Keratinocyte (primary cell): ENCODE measurements at regions not wholly inside any gene's neighbourhood (a gene's known extent, or its start where the extent isn't known, plus 50 kb on each side); places are given as distances from the start of the nearest gene placed in this dataset.

Experiments used
- DNase-seq: peaks from one replicate; pipeline ENCODE4 v3.0.0-alpha.2; 2011; ENCODE audit warnings: low read depth, missing footprints, low spot score
- FAIRE-seq: peaks from 2 replicates; lab custom pipeline; 2011; peaks lifted over from hg19 to GRCh38; lab: Jason Lieb, UNC
- H2AFZ ChIP-seq: 2 replicates; pipeline ENCODE4 v1.6.0; 2012; ENCODE audit warnings: low read length, control low read depth, inconsistent platforms; ENCODE audit not compliant: control insufficient read depth
- H3K27ac ChIP-seq: 2 replicates; pipeline ENCODE4 v1.5.1; 2011; ENCODE audit warnings: low read length; ENCODE audit not compliant: control insufficient read depth, insufficient read depth
- H3K27me3 ChIP-seq: 3 replicates; pipeline ENCODE4 v1.6.0; 2011; ENCODE audit warnings: low read length; ENCODE audit not compliant: control insufficient read depth, insufficient read depth; ENCODE audit errors: extremely low read depth
- H3K36me3 ChIP-seq, 2 experiments: 2 replicates in 1 of 2; 3 replicates in 1 of 2; pipeline ENCODE4 v1.5.1; 2011; ENCODE audit warnings: low read length in 2 of 2, mild to moderate bottlenecking in 1 of 2; ENCODE audit not compliant: control insufficient read depth in 2 of 2, insufficient read depth in 2 of 2; ENCODE audit errors: extremely low read depth in 1 of 2
- H3K4me1 ChIP-seq: 3 replicates; pipeline ENCODE4 v1.5.1; 2011; ENCODE audit warnings: low read length; ENCODE audit not compliant: control insufficient read depth, insufficient read depth; ENCODE audit errors: extremely low read depth
- H3K4me2 ChIP-seq: 3 replicates; pipeline ENCODE4 v1.6.0; 2011; ENCODE audit warnings: low read depth, low read length; ENCODE audit not compliant: control insufficient read depth, insufficient read depth; ENCODE audit errors: extremely low read depth
- H3K4me3 ChIP-seq, 3 experiments: fragments of 200-600 bp in 1 of 3; sonication (generic) in 1 of 3; 2 replicates in 2 of 3; 3 replicates in 1 of 3; pipeline ENCODE4 v1.5.1; 2011 to 2016; ENCODE audit warnings: low read length in 3 of 3, mild to moderate bottlenecking in 3 of 3, control low read depth in 2 of 3, inconsistent platforms in 1 of 3, low read depth in 1 of 3, mixed read lengths in 1 of 3, mixed run types in 1 of 3, moderate library complexity in 1 of 3; ENCODE audit not compliant: control insufficient read depth in 2 of 3, insufficient read depth in 2 of 3; ENCODE audit errors: extremely low read depth in 1 of 3
- H3K79me2 ChIP-seq: 2 replicates; pipeline ENCODE4 v1.6.0; 2012; ENCODE audit warnings: low read length; ENCODE audit not compliant: control insufficient read depth, insufficient read depth
- H3K9ac ChIP-seq: 3 replicates; pipeline ENCODE4 v1.6.0; 2011; ENCODE audit warnings: low read length; ENCODE audit not compliant: control insufficient read depth, insufficient read depth; ENCODE audit errors: extremely low read depth
- H3K9me1 ChIP-seq: 3 replicates; pipeline ENCODE4 v1.6.0; 2011; ENCODE audit warnings: low read length; ENCODE audit not compliant: control insufficient read depth, insufficient read depth; ENCODE audit errors: extremely low read depth
- H3K9me3 ChIP-seq: 2 replicates; pipeline ENCODE4 v1.5.1; 2012; ENCODE audit warnings: low read depth, low read length; ENCODE audit not compliant: control insufficient read depth
- H4K20me1 ChIP-seq: 3 replicates; pipeline ENCODE4 v1.6.0; 2011; ENCODE audit warnings: low read length; ENCODE audit not compliant: control insufficient read depth, insufficient read depth; ENCODE audit errors: extremely low read depth
- CTCF ChIP-seq, 3 experiments: IDR thresholded peaks in 1 of 3; conservative IDR thresholded peaks in 1 of 3; optimal IDR thresholded peaks in 1 of 3; 2 replicates in 2 of 3; 3 replicates in 1 of 3; pipeline versions ENCODE3 to v1.5.1; 2011; ENCODE audit warnings: low read length in 3 of 3, mild to moderate bottlenecking in 3 of 3, moderate library complexity in 2 of 3, control low read depth in 1 of 3, inconsistent platforms in 1 of 3; ENCODE audit not compliant: insufficient read depth in 2 of 3; ENCODE audit errors: extremely low read depth in 1 of 3
- EZH2 ChIP-seq: IDR thresholded peaks from one replicate; pipeline ENCODE4 v1.6.1; 2012; ENCODE audit warnings: inconsistent platforms, mild to moderate bottlenecking, low read length, moderate library complexity
- dilution Hi-C: fragments of 300-500 bp; cut with MboI; formaldehyde crosslinking; loops from one replicate; pipeline ENCODE4 v1.7.0; 2020; ENCODE audit warnings: low sequenced_read_pairs; ENCODE audit not compliant: extremely low pct_ligation_motif_present

GRCh38 chr7:110612680-110613079 is 478.2 kb upstream of the LRRN3 start:
- H3K4me2 ChIP-seq: no peak overlapping the region
- H3K79me2 ChIP-seq: no peaks in the 10 kb centered on the region
- H3K27ac ChIP-seq: no peak overlapping the region
- H3K36me3 ChIP-seq: no peaks in the 10 kb centered on the region
- DNase-seq (no peak), FAIRE-seq (no peak)
- no peaks in the 10 kb centered on the region for H3K27me3 ChIP-seq
- no peaks in the 10 kb centered on the region for H3K9me3 ChIP-seq
- no peak overlapping the region for H3K9ac ChIP-seq
- no peaks in the 10 kb centered on the region for H3K4me1 ChIP-seq
- no peaks in the 10 kb centered on the region for H4K20me1 ChIP-seq
- H3K9me1 ChIP-seq: no peaks in the 10 kb centered on the region
- H2AFZ ChIP-seq: no peak overlapping the region
- no peak overlapping the region for H3K4me3 ChIP-seq
- TF ChIP-seq CTCF (optimal IDR thresholded peaks at IDR 0.05 in 1 of 3, IDR thresholded peaks at IDR 0.05 in 1 of 3, conservative IDR thresholded peaks at IDR 0.05 in 1 of 3; ENCODE audit: extremely low read depth in 1 of 3, insufficient read depth in 2 of 3, low read length in 3 of 3) (no peak), EZH2 (no peak)
- dilution Hi-C loops: no loop called here
